ENCODE measurements at regions not wholly inside any gene's neighbourhood (a gene's known extent, or its start where the extent isn't known, plus 50 kb on each side); places are given as distances from the start of the nearest gene placed in this dataset.

DNA sequence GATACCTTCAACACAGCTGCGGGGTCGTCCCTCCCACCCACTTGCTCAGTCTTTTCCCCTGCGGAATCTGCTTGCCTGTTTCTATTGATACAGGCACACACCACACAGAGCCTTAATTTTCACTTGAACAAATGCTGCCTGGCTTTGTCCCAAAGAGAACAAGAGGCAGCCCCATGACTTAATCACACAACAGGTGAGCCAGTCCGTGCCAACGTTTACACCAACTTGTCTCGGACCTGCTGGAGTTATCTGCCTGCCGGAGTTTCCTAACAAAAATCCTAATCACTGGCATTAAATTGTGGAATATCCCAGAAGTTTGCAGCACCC, 186.8 kb upstream of the RREB1 start:
- H3K27ac ChIP-seq (ENCODE audit: low read length), result no peak overlapping the region
- peaks cover 0 to 3% of the 10 kb centered on the region in 2 donors for H3K9me3 ChIP-seq (ENCODE audit: control insufficient read depth in 2 of 2, low read length in 2 of 2)
- no peaks in the 10 kb centered on the region for H3K36me3 ChIP-seq (ENCODE audit: control insufficient read depth in 2 of 2, insufficient read depth in 2 of 2, low read length in 2 of 2)
- H3K4me1 ChIP-seq (ENCODE audit: control insufficient read depth, insufficient read depth, low read length), result peaks cover 12% of the 10 kb centered on the region
- H3K27me3 ChIP-seq (ENCODE audit: control insufficient read depth in 1 of 2, insufficient read depth in 2 of 2, low read length in 2 of 2), result no peaks in the 10 kb centered on the region
- H3K9ac ChIP-seq (ENCODE audit: low read length in 2 of 2), result no peak overlapping the region
- H3K4me3 ChIP-seq (ENCODE audit: low read length in 2 of 2), result no peak overlapping the region

DNA sequence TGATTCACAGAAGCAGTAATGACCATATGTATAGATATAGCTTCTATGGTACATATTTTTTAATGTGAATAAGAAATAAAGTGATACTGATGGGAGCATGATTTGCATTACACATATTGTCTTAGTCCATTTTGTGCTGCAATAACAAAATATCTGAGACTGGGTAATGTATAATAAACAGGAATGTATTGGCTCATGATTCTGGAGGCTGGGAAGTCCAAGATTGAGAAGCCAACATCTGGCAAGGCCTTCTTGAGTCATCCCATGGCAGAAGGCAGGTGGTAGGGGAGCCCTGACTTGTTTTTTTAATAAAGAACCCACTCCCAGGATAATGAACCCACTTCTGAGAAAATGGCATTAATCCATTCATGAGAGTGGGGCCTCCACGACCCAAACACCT, 185.6 kb upstream of the RREB1 start:
- H3K27ac ChIP-seq (ENCODE audit: low read length), result no peak overlapping the region
- no peaks in the 10 kb centered on the region for H3K27me3 ChIP-seq (ENCODE audit: control insufficient read depth in 1 of 2, insufficient read depth in 2 of 2, low read length in 2 of 2)
- peaks cover 0 to 3% of the 10 kb centered on the region in 2 donors for H3K9me3 ChIP-seq (ENCODE audit: control insufficient read depth in 2 of 2, low read length in 2 of 2)
- H3K4me3 ChIP-seq (ENCODE audit: low read length in 2 of 2), result no peak overlapping the region
- no peak overlapping the region for H3K9ac ChIP-seq (ENCODE audit: low read length in 2 of 2)
- H3K36me3 ChIP-seq (ENCODE audit: control insufficient read depth in 2 of 2, insufficient read depth in 2 of 2, low read length in 2 of 2), result no peaks in the 10 kb centered on the region
- H3K4me1 ChIP-seq (ENCODE audit: control insufficient read depth, insufficient read depth, low read length), result peaks cover 2% of the 10 kb centered on the region

DNA sequence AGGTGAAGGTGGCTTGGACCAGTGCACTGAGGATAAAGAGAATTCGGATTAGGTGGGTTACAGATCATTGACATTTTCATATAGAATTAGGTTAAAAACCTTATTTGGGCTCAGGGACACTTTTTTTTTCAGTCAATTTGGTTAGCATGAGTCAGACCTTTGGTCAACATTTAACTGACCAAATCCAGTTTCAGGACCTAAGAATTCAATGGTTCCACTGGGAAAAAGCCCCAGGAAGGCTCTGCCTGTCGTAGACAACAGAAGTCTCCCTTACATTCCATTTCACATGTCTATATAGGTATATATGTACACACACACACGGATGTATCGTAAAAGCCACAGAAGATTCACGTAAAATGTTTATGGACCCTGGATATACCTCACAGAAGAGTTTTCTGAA, 184.2 kb upstream of the RREB1 start:
- no peaks in the 10 kb centered on the region for H3K4me1 ChIP-seq (ENCODE audit: control insufficient read depth, insufficient read depth, low read length)
- no peak overlapping the region for H3K4me3 ChIP-seq (ENCODE audit: low read length in 2 of 2)
- H3K36me3 ChIP-seq (ENCODE audit: control insufficient read depth in 2 of 2, insufficient read depth in 2 of 2, low read length in 2 of 2), result no peaks in the 10 kb centered on the region
- H3K9ac ChIP-seq (ENCODE audit: low read length in 2 of 2), result no peak overlapping the region
- H3K9me3 ChIP-seq (ENCODE audit: control insufficient read depth in 2 of 2, low read length in 2 of 2), result peaks cover 0 to 3% of the 10 kb centered on the region in 2 donors
- no peaks in the 10 kb centered on the region for H3K27me3 ChIP-seq (ENCODE audit: control insufficient read depth in 1 of 2, insufficient read depth in 2 of 2, low read length in 2 of 2)
- H3K27ac ChIP-seq (ENCODE audit: low read length), result no peak overlapping the region

DNA sequence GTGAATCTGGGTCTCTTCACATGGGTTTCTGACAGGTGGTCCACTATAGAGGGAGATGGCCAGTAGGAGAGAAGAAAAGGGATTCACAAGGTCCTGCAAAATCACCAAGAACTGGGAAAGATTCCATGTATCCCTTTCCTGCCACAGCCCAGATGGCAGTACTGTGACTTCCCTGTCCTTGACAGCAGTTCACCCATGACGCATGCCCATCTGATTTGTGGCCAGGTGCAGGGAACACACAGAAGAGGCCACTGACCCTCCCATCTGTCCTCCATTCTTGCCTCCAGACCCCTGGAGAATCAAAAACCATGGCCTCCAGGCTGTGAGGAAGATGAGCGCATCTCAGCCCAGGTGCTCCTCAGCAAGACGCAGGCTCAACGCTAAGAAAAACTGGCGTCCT, 183.1 kb upstream of the RREB1 start:
- Histone ChIP-seq H3K27me3 (ENCODE audit: control insufficient read depth in 1 of 2, insufficient read depth in 2 of 2, low read length in 2 of 2) (no peaks in the 10 kb centered on the region), H3K4me1 (ENCODE audit: control insufficient read depth, insufficient read depth, low read length) (no peaks in the 10 kb centered on the region), H3K4me3 (ENCODE audit: low read length in 2 of 2) (no peak overlapping the region), H3K36me3 (ENCODE audit: control insufficient read depth in 2 of 2, insufficient read depth in 2 of 2, low read length in 2 of 2) (no peaks in the 10 kb centered on the region), H3K9ac (ENCODE audit: low read length in 2 of 2) (no peak overlapping the region), H3K9me3 (ENCODE audit: control insufficient read depth in 2 of 2, low read length in 2 of 2) (peaks cover 0 to 3% of the 10 kb centered on the region in 2 donors), H3K27ac (ENCODE audit: low read length) (no peak overlapping the region)

DNA sequence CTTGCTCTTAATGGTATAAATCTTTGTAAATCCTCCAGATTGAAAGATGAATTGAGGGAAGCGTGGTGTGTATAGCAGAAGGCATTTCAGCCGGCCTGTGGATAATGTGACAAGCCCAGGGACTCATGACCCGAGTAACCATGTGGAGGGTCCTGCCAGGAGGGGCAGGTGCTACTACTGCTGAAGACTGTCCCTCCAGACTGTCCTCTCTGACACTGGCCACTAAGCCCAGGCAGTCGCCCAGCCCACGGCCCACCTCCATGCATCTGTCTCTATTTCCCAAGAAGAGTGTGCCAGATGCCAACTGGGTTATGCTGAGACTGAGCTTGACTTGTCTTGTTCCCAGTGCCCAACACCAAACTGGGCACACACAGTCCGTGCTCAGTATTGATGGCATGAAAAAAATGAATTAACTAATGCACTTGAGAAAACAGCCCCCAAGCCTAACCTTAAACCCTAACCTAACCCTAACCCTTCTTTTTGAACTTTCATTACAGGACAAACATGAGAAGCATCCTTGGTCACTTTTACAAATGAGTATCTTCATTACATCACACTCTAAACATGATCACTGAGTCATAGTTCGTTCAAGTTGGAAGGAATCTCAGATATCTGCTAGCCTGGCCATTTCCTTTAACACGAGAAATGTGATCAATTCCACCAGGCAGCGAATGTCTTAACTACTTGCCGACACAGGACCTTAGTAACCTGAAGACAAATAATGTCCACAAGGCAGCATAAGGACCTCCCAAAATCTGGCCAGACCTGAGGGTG, 182.2 kb upstream of the RREB1 start:
- H3K4me1 ChIP-seq (ENCODE audit: control insufficient read depth, insufficient read depth, low read length), result no peaks in the 10 kb centered on the region
- H3K9ac ChIP-seq (ENCODE audit: low read length in 2 of 2), result no peak overlapping the region
- H3K9me3 ChIP-seq (ENCODE audit: control insufficient read depth in 2 of 2, low read length in 2 of 2), result peaks cover 0 to 3% of the 10 kb centered on the region in 2 donors

DNA sequence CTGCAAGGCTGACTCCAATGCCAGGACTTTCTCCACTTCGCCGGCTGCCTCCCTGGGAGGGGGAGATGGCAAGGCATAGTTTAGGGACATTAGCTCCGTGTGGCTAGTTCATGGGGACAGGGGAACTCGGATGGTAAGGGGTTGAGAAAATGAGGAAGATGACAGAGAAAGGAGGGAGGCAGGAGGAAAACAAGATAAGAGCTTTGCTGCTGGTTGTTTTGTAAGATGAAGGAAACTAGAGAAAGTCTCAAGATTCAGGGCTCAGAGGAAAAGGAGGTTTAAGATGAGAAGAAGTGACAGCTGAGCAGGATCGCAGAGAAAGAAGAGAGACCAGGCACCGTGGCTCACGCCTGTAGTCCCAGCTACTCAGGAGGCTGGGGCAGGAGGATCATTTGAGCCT, 180.9 kb upstream of the RREB1 start:
- Histone ChIP-seq H3K9ac (ENCODE audit: low read length in 2 of 2) (no peak overlapping the region), H3K36me3 (ENCODE audit: control insufficient read depth in 2 of 2, insufficient read depth in 2 of 2, low read length in 2 of 2) (no peaks in the 10 kb centered on the region), H3K4me1 (ENCODE audit: control insufficient read depth, insufficient read depth, low read length) (no peaks in the 10 kb centered on the region), H3K27ac (ENCODE audit: low read length) (no peak overlapping the region), H3K27me3 (ENCODE audit: control insufficient read depth in 1 of 2, insufficient read depth in 2 of 2, low read length in 2 of 2) (peaks cover 0 to 2% of the 10 kb centered on the region in 2 donors), H3K4me3 (ENCODE audit: low read length in 2 of 2) (no peak overlapping the region), H3K9me3 (ENCODE audit: control insufficient read depth in 2 of 2, low read length in 2 of 2) (peaks cover 0 to 3% of the 10 kb centered on the region in 2 donors)

More for the DNA sequence above, 182.2 kb upstream of the RREB1 start:
- Histone ChIP-seq H3K27me3 (ENCODE audit: control insufficient read depth in 1 of 2, insufficient read depth in 2 of 2, low read length in 2 of 2) (peaks cover 0 to under 1% of the 10 kb centered on the region in 2 donors), H3K4me3 (ENCODE audit: low read length in 2 of 2) (no peak overlapping the region), H3K36me3 (ENCODE audit: control insufficient read depth in 2 of 2, insufficient read depth in 2 of 2, low read length in 2 of 2) (no peaks in the 10 kb centered on the region), H3K27ac (ENCODE audit: low read length) (no peak overlapping the region)

DNA sequence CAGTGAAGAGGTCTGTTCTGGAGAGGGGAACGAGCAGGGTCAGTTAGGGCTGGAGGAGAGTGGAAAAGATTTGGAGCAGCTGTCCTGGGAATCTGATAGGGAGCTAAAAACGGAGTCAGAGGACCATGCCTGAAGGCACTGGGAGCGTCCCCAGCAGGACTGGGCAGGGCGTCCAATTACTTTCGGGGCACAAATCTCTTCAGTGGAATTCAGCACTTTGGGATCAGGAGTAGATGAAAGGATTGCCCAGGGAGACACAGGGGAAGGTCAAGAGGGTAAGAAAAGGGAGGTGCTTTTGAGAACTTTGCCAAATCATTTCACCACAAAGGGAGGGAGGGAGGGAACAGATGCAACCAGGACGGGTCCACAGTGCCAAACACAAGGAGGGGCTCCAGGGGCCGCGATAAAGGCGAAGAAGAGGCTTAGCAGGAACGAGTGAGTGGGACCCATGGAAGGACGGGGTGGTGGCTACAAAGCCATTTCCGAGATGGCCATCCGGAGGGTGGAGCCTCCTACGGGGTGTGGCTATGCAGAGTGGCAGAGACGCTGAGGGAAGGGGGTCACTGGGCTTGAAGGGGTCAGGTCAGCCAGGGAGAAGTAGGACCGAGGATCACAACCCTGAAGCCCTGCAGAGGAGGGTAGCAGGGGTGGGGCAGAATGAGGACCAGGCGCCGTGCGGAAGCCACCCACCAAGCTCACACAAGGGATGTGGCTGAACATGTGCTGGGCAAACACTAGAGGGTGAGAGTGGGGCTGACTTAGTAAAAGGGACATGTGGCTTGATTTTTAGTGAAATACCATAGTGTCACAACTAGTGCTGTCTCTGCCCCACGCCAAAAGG, 180.0 kb upstream of the RREB1 start:
- no peaks in the 10 kb centered on the region for H3K4me1 ChIP-seq (ENCODE audit: control insufficient read depth, insufficient read depth, low read length)
- H3K27ac ChIP-seq (ENCODE audit: low read length), result no peak overlapping the region
- H3K9ac ChIP-seq (ENCODE audit: low read length in 2 of 2), result no peak overlapping the region
- H3K4me3 ChIP-seq (ENCODE audit: low read length in 2 of 2), result no peak overlapping the region
- H3K27me3 ChIP-seq (ENCODE audit: control insufficient read depth in 1 of 2, insufficient read depth in 2 of 2, low read length in 2 of 2), result peaks cover 0 to 2% of the 10 kb centered on the region in 2 donors
- H3K36me3 ChIP-seq (ENCODE audit: control insufficient read depth in 2 of 2, insufficient read depth in 2 of 2, low read length in 2 of 2), result no peaks in the 10 kb centered on the region
- no peaks in the 10 kb centered on the region for H3K9me3 ChIP-seq (ENCODE audit: control insufficient read depth in 2 of 2, low read length in 2 of 2)

DNA sequence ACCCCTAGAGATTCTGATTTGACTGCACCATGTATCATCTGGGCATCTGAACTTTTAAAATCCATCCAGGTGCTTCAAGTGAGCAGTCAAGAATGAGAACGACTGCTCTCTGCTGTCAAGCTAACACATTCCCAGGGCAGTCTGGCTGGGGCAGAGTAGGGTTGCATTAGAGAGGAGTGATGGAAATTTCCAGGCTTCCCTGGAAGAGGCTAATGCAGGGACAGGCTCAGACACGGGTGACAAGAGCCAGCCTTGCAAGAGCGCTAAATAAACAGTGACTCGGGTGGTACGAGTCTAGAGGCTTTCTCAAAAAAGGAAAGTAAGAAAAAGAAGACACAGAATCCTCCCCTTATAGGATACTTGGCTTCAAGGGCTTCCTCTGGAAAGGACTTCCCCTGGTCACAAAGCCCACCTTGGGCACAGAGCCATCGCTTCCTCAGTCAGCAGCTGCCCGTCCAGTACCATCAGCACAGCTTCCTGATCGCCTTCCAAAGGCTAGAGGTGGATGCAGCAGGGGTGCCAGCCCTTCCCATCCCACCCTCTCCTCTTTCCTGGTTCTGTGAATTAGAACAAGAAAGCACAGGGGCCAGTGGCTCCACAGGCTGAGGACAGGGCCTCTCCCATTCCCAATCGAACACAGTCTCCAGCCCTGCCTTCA, 177.4 kb upstream of the RREB1 start:
- Histone ChIP-seq H3K27ac (ENCODE audit: low read length) (no peak overlapping the region), H3K9ac (ENCODE audit: low read length in 2 of 2) (no peak overlapping the region), H3K4me1 (ENCODE audit: control insufficient read depth, insufficient read depth, low read length) (no peaks in the 10 kb centered on the region), H3K36me3 (ENCODE audit: control insufficient read depth in 2 of 2, insufficient read depth in 2 of 2, low read length in 2 of 2) (no peaks in the 10 kb centered on the region), H3K9me3 (ENCODE audit: control insufficient read depth in 2 of 2, low read length in 2 of 2) (no peaks in the 10 kb centered on the region), H3K27me3 (ENCODE audit: control insufficient read depth in 1 of 2, insufficient read depth in 2 of 2, low read length in 2 of 2) (peaks cover 0 to 2% of the 10 kb centered on the region in 2 donors), H3K4me3 (ENCODE audit: low read length in 2 of 2) (no peak overlapping the region)

DNA sequence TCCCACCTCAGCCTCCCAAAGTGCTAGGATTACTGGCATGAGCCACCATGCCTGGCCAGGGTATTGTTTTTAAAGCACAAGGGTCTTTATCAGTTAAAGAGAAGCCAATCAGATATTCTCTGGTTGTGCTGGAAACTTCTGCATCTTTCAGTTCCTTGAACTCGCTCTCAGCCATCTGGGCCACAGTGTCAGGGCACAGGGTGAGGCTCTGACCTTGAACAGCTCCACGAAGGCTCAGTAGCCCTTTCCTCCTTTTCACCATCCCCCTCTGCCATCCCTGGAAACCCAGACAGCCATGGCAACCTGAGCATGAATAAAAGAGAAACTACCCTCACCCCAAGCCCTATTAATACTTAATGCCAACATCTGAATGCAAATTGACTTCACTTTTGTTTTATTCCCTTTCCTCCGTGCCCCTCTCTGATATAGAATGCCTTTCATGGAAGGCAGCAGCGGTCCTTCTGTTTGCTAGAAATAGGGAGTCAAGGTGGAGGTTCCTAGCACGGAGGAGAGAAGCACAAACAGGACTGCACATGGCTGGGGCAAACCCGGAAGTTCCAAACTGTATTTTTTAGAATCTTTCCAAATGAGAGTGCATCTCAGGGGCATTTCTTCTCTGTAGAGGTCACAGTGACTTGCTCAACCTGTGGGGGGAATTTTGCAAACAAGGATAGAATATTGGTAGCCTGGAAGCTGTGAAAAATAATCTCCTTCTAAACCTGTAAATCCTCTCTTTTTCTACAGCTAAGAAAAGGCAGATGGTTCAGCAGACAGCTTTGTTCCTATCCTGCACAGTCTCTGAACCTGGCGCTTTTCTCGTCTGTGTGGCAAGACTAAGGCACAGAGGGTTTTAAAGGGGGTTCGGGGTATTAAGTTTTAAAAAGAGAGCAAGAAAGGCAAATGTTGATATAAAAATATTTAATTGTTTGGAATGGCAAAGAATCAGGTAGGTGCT, 176.4 kb upstream of the RREB1 start:
- no peaks in the 10 kb centered on the region for H3K9me3 ChIP-seq (ENCODE audit: control insufficient read depth in 2 of 2, low read length in 2 of 2)
- no peak overlapping the region for H3K9ac ChIP-seq (ENCODE audit: low read length in 2 of 2)
- peaks cover 0 to 2% of the 10 kb centered on the region in 2 donors for H3K27me3 ChIP-seq (ENCODE audit: control insufficient read depth in 1 of 2, insufficient read depth in 2 of 2, low read length in 2 of 2)
- H3K36me3 ChIP-seq (ENCODE audit: control insufficient read depth in 2 of 2, insufficient read depth in 2 of 2, low read length in 2 of 2), result no peaks in the 10 kb centered on the region
- no peak overlapping the region for H3K27ac ChIP-seq (ENCODE audit: low read length)
- no peaks in the 10 kb centered on the region for H3K4me1 ChIP-seq (ENCODE audit: control insufficient read depth, insufficient read depth, low read length)
- no peak overlapping the region for H3K4me3 ChIP-seq (ENCODE audit: low read length in 2 of 2)

DNA sequence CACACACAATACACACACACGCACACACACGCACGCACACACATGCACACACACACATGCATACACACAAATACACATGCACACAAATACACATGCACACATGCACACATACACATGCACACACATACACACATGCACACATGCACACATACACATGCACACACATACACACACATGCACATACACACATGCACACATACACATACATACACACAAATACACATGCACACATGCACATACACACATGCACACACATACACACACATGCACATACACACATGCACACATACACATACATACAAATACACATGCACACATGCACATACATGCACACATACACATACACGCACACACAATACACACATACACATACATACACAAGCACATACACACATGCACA, 175.4 kb upstream of the RREB1 start:
- H3K27ac ChIP-seq (ENCODE audit: low read length), result no peak overlapping the region
- H3K4me3 ChIP-seq (ENCODE audit: low read length in 2 of 2), result no peak overlapping the region
- no peaks in the 10 kb centered on the region for H3K4me1 ChIP-seq (ENCODE audit: control insufficient read depth, insufficient read depth, low read length)
- no peaks in the 10 kb centered on the region for H3K9me3 ChIP-seq (ENCODE audit: control insufficient read depth in 2 of 2, low read length in 2 of 2)
- H3K36me3 ChIP-seq (ENCODE audit: control insufficient read depth in 2 of 2, insufficient read depth in 2 of 2, low read length in 2 of 2), result no peaks in the 10 kb centered on the region
- H3K27me3 ChIP-seq (ENCODE audit: control insufficient read depth in 1 of 2, insufficient read depth in 2 of 2, low read length in 2 of 2), result peaks cover 0 to 2% of the 10 kb centered on the region in 2 donors
- no peak overlapping the region for H3K9ac ChIP-seq (ENCODE audit: low read length in 2 of 2)
